ENCODE measurements at regions not wholly inside any gene's neighbourhood (a gene's known extent, or its start where the extent isn't known, plus 50 kb on each side); places are given as distances from the start of the nearest gene placed in this dataset.

DNA sequence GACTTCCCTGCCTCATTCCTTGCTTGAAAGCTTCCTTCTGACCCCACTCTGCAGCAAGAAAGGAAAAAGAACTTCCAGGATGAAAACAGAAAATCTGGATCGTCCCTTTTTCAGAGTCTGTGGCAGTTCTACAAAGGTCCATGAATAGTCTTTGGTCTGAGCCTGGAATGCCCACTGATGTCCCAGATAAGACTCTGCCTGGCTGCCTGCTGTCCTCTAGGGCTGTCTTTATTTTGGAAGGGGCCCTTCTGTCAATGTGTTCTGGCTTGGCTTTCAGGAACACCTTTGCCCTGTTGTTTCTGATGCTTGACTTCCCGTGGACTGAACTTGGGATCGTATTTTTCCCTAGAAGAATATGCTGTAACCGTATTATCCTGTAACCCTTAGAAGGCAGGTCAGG is 114.7 kb upstream of the LNX1 start:
- TF ChIP-seq, protein P1, sequence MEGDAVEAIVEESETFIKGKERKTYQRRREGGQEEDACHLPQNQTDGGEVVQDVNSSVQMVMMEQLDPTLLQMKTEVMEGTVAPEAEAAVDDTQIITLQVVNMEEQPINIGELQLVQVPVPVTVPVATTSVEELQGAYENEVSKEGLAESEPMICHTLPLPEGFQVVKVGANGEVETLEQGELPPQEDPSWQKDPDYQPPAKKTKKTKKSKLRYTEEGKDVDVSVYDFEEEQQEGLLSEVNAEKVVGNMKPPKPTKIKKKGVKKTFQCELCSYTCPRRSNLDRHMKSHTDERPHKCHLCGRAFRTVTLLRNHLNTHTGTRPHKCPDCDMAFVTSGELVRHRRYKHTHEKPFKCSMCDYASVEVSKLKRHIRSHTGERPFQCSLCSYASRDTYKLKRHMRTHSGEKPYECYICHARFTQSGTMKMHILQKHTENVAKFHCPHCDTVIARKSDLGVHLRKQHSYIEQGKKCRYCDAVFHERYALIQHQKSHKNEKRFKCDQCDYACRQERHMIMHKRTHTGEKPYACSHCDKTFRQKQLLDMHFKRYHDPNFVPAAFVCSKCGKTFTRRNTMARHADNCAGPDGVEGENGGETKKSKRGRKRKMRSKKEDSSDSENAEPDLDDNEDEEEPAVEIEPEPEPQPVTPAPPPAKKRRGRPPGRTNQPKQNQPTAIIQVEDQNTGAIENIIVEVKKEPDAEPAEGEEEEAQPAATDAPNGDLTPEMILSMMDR (IDR thresholded peaks at IDR 0.05; ENCODE audit: poor library complexity) = no peak
- TF ChIP-seq EZH2 (IDR thresholded peaks at IDR 0.05; ENCODE audit: borderline replicate concordance) = no peak
- TF ChIP-seq EZH2phosphoT487 (IDR thresholded peaks at IDR 0.05; ENCODE audit: low read depth, severe bottlenecking, unreplicated experiment) = no peak
- Histone ChIP-seq H3K79me2 (no peaks in the 10 kb centered on the region), H3K27ac (no peak overlapping the region), H3K4me3 (no peak overlapping the region), H3K27me3 (no peaks in the 10 kb centered on the region), H3K36me3 (replicated peaks; ENCODE audit: insufficient read depth, low read depth) (no peaks in the 10 kb centered on the region), H3K4me2 (no peak overlapping the region), H3K9me2 (replicated peaks; ENCODE audit: insufficient read depth) (no peaks in the 10 kb centered on the region), H3K4me1 (ENCODE audit: insufficient read depth) (peaks cover 17% of the 10 kb centered on the region), H4K20me1 (ENCODE audit: insufficient read depth, poor library complexity, severe bottlenecking) (no peaks in the 10 kb centered on the region), H3K9me3 (ENCODE audit: low read depth) (no peaks in the 10 kb centered on the region), H2AFZ (no peak overlapping the region)
- WGBS (ENCODE audit: low lambda C conversion rate, missing lambda C conversion rate) = 62% methylated on average over 4 of the region's 4 CpGs
- DNase-seq (ENCODE audit: low spot score) = no peak

DNA sequence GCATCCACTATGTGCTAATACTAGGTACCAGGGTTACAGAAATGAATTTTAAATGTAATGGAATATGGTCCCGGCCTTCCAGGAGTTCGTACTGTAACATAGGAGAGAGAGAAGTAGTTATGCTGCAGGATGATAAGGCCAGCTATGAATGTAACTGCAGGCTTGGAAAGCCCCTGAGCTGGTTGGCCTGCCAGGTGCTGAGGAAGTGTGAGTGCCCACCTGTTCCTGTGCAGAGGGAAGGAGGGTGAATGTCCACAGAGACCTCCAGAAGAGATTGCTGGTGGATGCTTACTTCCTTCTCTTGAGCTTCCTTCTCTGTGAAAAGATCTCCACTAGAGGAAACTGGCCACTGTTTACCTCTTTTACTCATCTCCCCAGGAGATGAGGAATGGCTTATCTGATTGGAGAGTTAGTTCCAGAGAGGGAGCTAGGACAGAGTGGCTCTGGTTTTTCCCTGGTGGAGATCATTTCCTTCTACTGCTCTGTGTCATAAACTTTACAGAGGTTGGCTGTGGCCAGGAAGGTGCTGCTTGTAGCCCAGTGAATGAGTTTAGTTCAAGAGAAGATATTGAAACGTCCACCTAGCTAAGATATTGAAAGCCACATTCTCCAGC is 114.0 kb upstream of the LNX1 start:
- H3K27ac ChIP-seq = no peak overlapping the region

DNA sequence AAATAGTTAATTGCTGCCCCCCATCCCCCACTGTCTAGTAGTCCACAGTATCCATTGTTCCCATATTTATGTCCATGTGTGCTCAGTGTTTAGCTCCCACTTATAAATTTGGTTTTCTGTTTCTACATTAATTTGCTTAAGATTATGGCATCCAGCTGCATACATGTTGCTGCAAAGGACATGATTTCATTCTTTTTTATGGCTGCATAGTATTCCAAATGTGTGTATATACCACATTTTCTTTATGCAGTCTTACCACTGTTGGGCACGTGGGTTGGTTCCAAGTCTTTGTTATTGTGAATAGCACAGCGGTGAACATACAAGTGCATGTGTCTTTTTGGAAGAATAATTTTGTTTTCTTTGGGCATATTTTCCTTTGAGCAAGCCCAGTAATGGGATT is 113.0 kb upstream of the LNX1 start:
- no peak for DNase-seq (ENCODE audit: low spot score)
- Histone ChIP-seq H3K9me2 (replicated peaks; ENCODE audit: insufficient read depth) (no peaks in the 10 kb centered on the region), H4K20me1 (ENCODE audit: insufficient read depth, poor library complexity, severe bottlenecking) (no peaks in the 10 kb centered on the region), H3K4me2 (no peak overlapping the region), H3K4me3 (no peak overlapping the region), H3K79me2 (no peaks in the 10 kb centered on the region), H3K4me1 (ENCODE audit: insufficient read depth) (peaks cover 17% of the 10 kb centered on the region), H3K9me3 (ENCODE audit: low read depth) (no peaks in the 10 kb centered on the region), H3K27ac (no peak overlapping the region), H2AFZ (no peak overlapping the region), H3K36me3 (replicated peaks; ENCODE audit: insufficient read depth, low read depth) (no peaks in the 10 kb centered on the region), H3K27me3 (no peaks in the 10 kb centered on the region)
- 76% methylated on average over 2 of the region's 2 CpGs for WGBS (ENCODE audit: low lambda C conversion rate, missing lambda C conversion rate)
- TF ChIP-seq EZH2 (IDR thresholded peaks at IDR 0.05; ENCODE audit: borderline replicate concordance) = no peak
- TF ChIP-seq EZH2phosphoT487 (IDR thresholded peaks at IDR 0.05; ENCODE audit: low read depth, severe bottlenecking, unreplicated experiment) = no peak
- TF ChIP-seq, protein P1 (IDR thresholded peaks at IDR 0.05; ENCODE audit: poor library complexity) = no peak

More for the DNA sequence above, 114.0 kb upstream of the LNX1 start:
- H3K9me2 ChIP-seq (replicated peaks; ENCODE audit: insufficient read depth) = no peaks in the 10 kb centered on the region
- no peaks in the 10 kb centered on the region for H4K20me1 ChIP-seq (ENCODE audit: insufficient read depth, poor library complexity, severe bottlenecking)
- TF ChIP-seq EZH2 (IDR thresholded peaks at IDR 0.05; ENCODE audit: borderline replicate concordance) (no peak), EZH2phosphoT487 (IDR thresholded peaks at IDR 0.05; ENCODE audit: low read depth, severe bottlenecking, unreplicated experiment) (no peak)
- TF ChIP-seq, protein P1 (IDR thresholded peaks at IDR 0.05; ENCODE audit: poor library complexity) = no peak
- DNase-seq (ENCODE audit: low spot score) = no peak
- 92% methylated on average over 3 of the region's 3 CpGs for WGBS (ENCODE audit: low lambda C conversion rate, missing lambda C conversion rate)
- no peaks in the 10 kb centered on the region for H3K9me3 ChIP-seq (ENCODE audit: low read depth)
- no peaks in the 10 kb centered on the region for H3K79me2 ChIP-seq
- peaks cover 17% of the 10 kb centered on the region for H3K4me1 ChIP-seq (ENCODE audit: insufficient read depth)
- H3K27me3 ChIP-seq = no peaks in the 10 kb centered on the region
- H2AFZ ChIP-seq = no peak overlapping the region
- no peaks in the 10 kb centered on the region for H3K36me3 ChIP-seq (replicated peaks; ENCODE audit: insufficient read depth, low read depth)
- no peak overlapping the region for H3K4me3 ChIP-seq
- H3K4me2 ChIP-seq = no peak overlapping the region

Data from hepatocyte (in vitro differentiated cells).